NCI-H1417 (cell line): ENCODE measurements at regions not wholly inside any gene's neighbourhood (a gene's known extent, or its start where the extent isn't known, plus 50 kb on each side); places are given as distances from the start of the nearest gene placed in this dataset.
A peak's percentile ranks its signal among the peaks of the same experiment; 100 is the strongest.

Experiments
- DNase-seq, 3 experiments: peaks; one replicate each; lab custom pipeline; 2025; lab: John Stamatoyannopoulos, UW

- no peak for DNase-seq
These were observed 394.0 kb upstream of the KLF4 start for GRCh38 chr9:107883496-107884124.

DNA sequence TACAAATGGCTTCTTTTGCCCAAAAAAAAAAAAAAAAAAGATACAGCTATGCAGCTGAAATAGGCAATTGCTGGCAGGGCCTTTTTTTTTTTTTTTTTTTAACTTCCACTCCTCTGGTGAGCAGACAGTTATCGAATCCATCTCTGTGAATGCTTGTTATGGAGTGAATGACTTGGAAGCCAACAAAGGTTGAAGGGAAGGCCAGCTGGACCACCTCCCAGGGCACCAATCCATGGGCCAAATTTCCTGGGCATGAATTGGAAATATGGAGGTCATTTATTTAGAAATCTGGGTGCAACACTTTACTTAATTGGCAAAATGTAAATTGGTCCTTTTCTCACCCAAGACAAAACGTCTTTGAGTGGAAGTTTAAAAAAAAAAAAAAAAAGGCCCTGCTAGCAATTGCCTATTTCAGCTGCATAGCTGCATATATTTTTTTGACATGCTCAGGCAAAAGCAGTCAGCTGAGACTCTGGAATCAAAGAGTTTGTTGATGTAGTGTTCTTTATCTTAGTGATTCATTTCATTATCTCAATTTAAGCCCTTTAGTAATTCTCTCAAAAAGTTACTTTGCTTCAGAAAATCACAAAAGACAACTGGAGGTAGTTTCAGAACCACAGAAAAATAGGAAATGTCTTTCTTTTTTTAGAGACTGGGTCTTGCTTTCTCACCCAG is 392.2 kb upstream of the KLF4 start:
- DNase-seq = no peak

DNA sequence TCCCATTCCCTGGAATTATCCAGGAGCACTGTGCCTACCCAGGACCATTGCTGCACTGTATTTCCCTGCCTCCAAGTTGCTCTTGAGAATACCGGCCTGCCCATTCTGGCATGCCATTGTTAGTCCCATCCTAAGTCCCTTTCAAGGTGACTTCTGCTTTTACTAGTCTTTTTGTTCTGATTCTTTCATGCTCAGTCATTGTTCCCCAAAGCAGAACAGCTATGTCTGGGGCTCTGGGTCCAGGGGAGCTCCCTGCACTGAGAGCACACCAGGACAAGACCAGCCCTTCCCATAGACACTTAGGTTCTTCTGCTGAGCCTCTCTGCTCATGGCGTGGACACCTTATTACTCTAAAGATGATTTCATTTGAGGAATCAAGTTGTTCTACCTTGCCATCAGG is 388.9 kb upstream of the KLF4 start:
- no peak for DNase-seq

DNA sequence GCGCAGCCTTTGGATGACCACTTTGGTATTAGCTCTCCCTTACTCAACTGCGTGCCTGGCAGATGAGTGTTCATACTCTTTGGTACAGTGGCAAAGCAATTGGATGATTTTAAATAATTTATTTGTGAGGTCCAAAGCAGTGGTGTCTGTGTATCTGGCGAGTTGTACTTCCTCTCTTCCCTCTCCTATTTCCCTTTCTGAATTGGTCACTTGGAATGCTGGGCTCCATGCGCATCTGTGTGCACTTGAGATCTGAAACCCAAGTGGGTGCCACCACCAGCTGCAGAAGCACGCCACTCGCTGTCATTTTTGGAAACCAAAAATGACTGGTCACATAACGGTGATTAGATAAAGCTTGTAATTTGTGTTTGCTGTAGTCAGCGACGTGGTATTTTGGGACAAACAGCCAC is 386.0 kb upstream of the KLF4 start:
- no peak for DNase-seq

- DNase-seq = no peak
These were observed 385.2 kb upstream of the KLF4 start for GRCh38 chr9:107874591-107875369.

DNA sequence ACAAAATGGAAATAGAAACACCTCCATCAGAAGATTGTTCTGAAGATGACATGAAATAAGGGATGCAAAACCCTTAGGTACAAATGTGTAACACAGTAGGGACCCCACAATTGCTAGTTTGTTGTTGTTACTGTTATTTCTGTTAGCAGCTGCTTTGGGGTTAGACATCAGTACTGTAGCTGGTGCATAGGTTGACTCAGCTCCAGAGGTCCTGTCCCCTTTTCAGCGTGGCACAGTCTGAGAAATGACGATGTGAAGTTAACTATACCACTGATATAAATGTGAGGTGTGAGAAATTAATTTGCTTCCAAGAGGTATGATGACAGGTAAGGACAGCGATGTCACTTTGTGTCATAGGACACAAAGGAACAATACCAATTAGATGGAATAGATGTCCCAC is 384.6 kb upstream of the KLF4 start:
- DNase-seq = no peak

GRCh38 chr9:107872457-107873192 is 383.1 kb upstream of the KLF4 start:
- peak in 1 of 3 experiments; percentile 42 for DNase-seq

DNA sequence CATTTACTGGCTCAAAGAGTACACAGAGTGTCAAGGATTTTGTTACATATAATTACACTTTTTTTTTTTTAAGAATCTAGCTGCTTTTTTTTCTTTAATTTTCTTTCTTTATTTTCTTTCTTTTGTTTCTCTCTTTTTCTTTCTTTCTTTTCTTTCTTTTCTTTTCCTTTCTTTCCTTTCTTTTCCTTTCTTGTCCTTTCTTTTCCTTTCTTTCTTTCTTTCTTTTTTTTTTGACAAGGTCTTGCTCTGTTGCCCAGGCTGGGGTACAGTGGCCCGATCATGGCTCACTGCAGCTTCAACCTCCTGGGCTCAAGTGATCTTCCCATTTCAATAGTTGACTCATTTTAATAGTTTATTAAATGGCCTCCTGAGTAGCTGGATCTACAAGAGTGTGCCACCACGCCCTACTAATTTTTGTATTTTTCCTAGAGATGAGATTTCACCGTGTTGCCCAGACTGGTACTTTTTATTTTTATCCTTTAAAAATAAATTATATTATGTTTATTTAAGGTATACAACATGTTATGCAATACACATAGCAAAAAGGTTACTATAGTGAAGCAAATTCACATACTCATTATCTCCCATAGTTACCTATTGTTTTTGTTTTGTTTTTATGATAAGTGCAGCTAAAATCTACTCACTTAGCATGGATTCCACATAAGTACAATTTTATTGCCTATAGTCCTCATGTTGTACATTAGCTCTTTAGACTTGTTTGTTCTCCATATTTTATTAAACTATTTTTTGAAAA is 381.5 kb upstream of the KLF4 start:
- DNase-seq = peak in 1 of 3 experiments; percentile 73

GRCh38 chr9:107870221-107870620 is 380.7 kb upstream of the KLF4 start:
- peak in 1 of 3 experiments; percentile 6 for DNase-seq

DNA sequence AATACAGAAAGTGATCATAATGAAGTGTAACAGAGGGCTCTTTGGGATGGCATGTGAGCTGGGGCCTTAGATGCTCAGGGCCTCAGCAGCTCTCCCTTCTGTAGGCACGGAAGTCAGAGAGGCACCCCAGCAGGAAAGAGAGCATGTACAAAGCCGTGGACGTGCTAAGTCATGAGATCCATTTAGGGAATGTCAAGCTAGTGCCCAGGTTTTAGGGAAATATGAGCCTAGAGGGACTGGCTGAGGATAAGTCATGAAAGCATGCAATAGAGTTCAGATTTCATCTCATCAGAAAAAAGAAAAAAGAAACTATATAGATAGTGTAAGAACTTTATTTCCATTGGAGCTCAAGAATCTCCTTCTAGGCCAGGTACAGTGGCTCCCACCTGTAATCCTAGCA is 379.5 kb upstream of the KLF4 start:
- no peak for DNase-seq

GRCh38 chr9:107868186-107868585 is 378.6 kb upstream of the KLF4 start:
- no peak for DNase-seq

- no peak for DNase-seq
These were observed 378.2 kb upstream of the KLF4 start for GRCh38 chr9:107867738-107868137.

- no peak for DNase-seq
These were observed 377.2 kb upstream of the KLF4 start for GRCh38 chr9:107866711-107867311.

DNA sequence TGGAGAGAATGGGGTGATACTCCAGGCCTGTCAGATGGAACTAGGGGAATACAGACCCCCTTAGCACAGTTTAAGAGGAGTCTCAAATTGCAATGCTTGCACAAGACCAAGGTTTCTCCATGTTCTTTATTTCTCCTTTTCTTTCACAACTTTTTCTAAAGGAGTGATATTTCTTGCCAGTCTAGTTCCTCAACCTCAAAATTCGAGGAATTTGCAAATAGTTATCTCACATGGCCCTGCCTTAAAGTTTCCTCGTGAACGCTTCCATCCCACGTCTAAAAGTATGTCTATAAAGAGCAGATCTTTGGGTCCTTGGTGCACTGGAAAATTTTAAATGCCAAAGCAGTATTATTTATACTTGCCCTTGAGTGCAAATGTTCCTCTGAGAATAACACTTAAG is 373.8 kb upstream of the KLF4 start:
- DNase-seq = no peak

DNA sequence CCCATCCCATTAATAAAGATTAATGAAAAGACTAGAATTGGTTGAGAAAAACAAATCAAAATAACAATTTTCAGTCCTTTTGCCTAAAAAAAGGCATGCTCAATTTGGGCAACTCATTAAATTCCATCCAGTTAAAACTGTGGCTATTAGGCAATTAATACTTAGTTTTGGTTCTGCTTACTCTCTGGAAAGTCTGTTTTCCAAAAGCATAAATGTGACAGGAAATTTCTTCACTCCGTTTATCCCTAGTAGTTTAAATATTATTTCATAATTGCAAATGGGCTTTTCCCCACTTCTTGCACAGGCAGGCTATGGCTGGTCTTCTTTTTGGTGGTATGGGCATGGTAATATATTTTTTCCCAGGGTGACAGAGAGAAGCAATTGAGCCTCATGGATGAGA is 373.3 kb upstream of the KLF4 start:
- DNase-seq = no peak

GRCh38 chr9:107862323-107862722 is 372.8 kb upstream of the KLF4 start:
- DNase-seq = no peak

DNA sequence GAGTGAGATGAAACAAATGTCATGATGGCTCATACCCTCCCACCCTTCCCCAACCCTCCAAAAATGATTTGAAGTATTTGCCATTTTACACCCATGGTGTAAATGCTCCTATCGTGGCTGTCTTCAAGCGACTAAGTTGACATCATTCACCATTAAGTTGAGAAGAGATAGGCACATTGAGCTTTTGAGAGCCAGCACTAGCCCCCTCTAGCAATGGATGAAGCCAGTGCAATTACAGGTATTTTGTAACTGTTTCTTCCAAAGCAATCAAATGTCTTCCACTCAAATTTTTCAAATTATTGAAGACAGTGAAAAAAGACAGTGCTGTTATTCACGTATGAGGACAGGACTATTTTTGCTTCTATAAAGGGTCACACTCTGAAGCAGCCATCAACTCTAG is 371.5 kb upstream of the KLF4 start:
- DNase-seq = no peak

GRCh38 chr9:107858260-107858659 is 368.7 kb upstream of the KLF4 start:
- no peak for DNase-seq

DNA sequence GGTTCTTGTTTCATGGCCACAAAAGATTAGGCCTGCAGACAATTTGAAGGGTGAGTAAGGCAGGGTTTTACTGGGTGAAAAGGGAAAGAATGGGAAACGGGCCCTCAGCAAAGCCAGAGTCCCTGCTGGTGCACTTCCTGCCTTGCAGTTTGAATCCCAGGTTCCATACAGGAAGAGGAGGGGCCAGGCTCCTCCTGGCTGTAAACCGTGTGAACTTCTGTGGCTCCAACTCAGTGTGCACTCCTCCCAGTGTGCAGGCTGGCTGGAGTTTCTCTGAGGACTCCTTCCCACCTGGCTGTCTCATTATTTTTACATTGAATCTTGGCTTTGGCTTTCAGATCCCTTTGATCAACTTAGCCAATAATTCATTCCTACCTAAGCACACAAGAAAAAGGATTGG is 367.1 kb upstream of the KLF4 start:
- DNase-seq = no peak

GRCh38 chr9:107855164-107855563 is 365.6 kb upstream of the KLF4 start:
- no peak for DNase-seq

DNA sequence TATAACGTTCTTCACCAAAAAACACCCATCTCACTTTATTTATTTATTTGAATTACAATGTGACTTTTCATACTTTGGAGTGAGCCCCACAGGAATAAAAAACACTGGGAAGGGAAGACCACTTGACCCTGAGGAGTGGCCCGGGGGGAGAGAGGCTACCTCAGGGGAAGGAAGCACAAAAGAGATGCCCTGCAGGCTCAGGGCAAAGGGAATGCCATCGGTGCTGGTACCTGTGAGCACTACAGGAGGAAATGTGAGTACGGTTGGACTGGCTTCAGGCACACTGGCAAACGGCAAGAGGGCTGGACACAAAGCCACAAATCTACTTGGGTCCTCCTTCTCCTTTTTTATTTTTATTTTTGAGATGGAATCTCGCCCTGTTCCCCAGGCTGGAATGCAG is 363.9 kb upstream of the KLF4 start:
- no peak for DNase-seq
